ENCODE measurements at regions not wholly inside any gene's neighbourhood (a gene's known extent, or its start where the extent isn't known, plus 50 kb on each side); places are given as distances from the start of the nearest gene placed in this dataset.

DNA sequence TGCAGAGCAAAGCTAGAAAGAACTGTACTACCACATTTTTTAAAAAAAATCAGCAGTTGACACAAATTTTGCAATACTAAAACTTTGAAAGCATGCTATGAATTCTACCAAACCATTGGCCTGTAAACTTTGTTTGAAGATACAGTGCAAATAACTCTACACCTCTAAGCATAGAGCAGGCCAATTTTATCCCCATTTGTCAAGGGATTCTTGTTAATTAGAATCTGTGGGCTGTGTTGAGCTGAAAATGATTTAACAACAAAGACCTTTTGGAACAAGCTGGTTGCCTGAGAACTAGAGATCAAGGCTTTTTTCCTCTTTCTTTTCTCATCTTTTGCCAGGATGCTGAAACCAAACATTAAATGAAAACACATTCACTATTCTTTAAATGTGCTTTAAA lies 886.0 kb upstream of the CDH2 start:
- ATAC-seq (ENCODE audit: insufficient read depth, low FRiP score) (no peak), DNase-seq (no peak)
- TF ChIP-seq, protein P1, sequence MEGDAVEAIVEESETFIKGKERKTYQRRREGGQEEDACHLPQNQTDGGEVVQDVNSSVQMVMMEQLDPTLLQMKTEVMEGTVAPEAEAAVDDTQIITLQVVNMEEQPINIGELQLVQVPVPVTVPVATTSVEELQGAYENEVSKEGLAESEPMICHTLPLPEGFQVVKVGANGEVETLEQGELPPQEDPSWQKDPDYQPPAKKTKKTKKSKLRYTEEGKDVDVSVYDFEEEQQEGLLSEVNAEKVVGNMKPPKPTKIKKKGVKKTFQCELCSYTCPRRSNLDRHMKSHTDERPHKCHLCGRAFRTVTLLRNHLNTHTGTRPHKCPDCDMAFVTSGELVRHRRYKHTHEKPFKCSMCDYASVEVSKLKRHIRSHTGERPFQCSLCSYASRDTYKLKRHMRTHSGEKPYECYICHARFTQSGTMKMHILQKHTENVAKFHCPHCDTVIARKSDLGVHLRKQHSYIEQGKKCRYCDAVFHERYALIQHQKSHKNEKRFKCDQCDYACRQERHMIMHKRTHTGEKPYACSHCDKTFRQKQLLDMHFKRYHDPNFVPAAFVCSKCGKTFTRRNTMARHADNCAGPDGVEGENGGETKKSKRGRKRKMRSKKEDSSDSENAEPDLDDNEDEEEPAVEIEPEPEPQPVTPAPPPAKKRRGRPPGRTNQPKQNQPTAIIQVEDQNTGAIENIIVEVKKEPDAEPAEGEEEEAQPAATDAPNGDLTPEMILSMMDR (IDR thresholded peaks at IDR 0.05; ENCODE audit: control extremely low read depth, extremely low read depth) = no peak
- Histone ChIP-seq H3K36me3 (ENCODE audit: control insufficient read depth in 4 of 4, insufficient read depth in 4 of 4, low read length in 4 of 4) (no peaks in the 10 kb centered on the region), H3K27ac (ENCODE audit: low read depth in 1 of 2, low read length in 1 of 2) (no peak overlapping the region), H3K4me1 (ENCODE audit: control insufficient read depth in 5 of 5, insufficient read depth in 5 of 5, low read length in 5 of 5) (no peaks in the 10 kb centered on the region), H3K27me3 (ENCODE audit: control insufficient read depth in 3 of 3, insufficient read depth in 3 of 3, low read length in 2 of 3) (no peaks in the 10 kb centered on the region), H3K9ac (ENCODE audit: insufficient read depth in 1 of 2, low read length in 2 of 2) (no peak overlapping the region), H3K9me3 (ENCODE audit: control insufficient read depth in 4 of 4, insufficient read depth in 3 of 4, low read length in 3 of 4) (no peaks in the 10 kb centered on the region), H3K4me3 (no peak overlapping the region)

DNA sequence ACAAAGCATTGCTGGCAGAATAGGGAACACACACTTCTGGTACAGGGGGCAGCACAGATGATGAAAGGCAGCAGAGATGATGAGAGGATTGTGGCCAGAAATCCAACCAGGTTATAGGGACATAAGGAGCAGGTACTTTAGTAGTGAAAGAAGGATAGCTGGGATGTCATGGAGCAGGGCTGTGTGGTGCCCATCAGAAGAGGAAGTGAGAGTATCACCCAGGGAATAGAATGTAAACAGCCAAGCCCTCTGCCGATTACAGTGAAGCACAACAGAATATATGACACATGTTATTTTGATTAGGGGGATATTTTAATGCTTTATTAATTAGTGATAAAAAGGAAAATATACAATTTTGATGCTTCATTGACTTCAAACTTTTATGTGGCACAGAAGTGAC lies 883.4 kb upstream of the CDH2 start:
- no peak overlapping the region for H3K27ac ChIP-seq (ENCODE audit: low read depth in 1 of 2, low read length in 1 of 2)
- H3K9ac ChIP-seq (ENCODE audit: insufficient read depth in 1 of 2, low read length in 2 of 2) = no peak overlapping the region
- H3K4me3 ChIP-seq = no peak overlapping the region
- H3K9me3 ChIP-seq (ENCODE audit: control insufficient read depth in 4 of 4, insufficient read depth in 3 of 4, low read length in 3 of 4) = no peaks in the 10 kb centered on the region
- no peaks in the 10 kb centered on the region for H3K36me3 ChIP-seq (ENCODE audit: control insufficient read depth in 4 of 4, insufficient read depth in 4 of 4, low read length in 4 of 4)
- TF ChIP-seq, protein P1 (IDR thresholded peaks at IDR 0.05; ENCODE audit: control extremely low read depth, extremely low read depth) = no peak
- DNase-seq = no peak
- ATAC-seq (ENCODE audit: insufficient read depth, low FRiP score) = no peak
- WGBS, 2 donors = 61 to 66% methylated on average over 1 of the region's 1 CpG
- H3K27me3 ChIP-seq (ENCODE audit: control insufficient read depth in 3 of 3, insufficient read depth in 3 of 3, low read length in 2 of 3) = no peaks in the 10 kb centered on the region
- no peaks in the 10 kb centered on the region for H3K4me1 ChIP-seq (ENCODE audit: control insufficient read depth in 5 of 5, insufficient read depth in 5 of 5, low read length in 5 of 5)

DNA sequence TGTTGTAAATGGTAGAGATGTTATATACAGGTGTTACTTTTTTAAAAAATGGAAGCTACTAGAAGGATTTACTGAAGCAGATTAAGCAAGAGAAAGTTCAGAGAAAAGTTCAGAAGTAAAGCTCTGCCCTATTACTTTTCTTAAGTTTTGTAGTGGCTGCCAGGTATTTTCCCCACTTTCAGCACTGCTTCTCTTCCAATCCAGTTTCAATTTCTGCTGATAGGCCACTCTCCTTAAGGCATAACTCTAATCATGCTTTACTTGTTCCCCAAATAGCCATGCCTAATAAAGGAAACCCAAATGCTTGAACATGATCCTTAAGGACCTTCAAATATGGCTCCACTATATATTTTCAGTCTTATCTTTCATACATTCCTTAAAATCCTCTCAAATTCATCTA lies 880.8 kb upstream of the CDH2 start:
- DNase-seq (no peak), ATAC-seq (ENCODE audit: insufficient read depth, low FRiP score) (no peak)
- H3K36me3 ChIP-seq (ENCODE audit: control insufficient read depth in 4 of 4, insufficient read depth in 4 of 4, low read length in 4 of 4) = no peaks in the 10 kb centered on the region
- TF ChIP-seq, protein P1 (IDR thresholded peaks at IDR 0.05; ENCODE audit: control extremely low read depth, extremely low read depth) = no peak
- no peaks in the 10 kb centered on the region for H3K9me3 ChIP-seq (ENCODE audit: control insufficient read depth in 4 of 4, insufficient read depth in 3 of 4, low read length in 3 of 4)
- no peaks in the 10 kb centered on the region for H3K27me3 ChIP-seq (ENCODE audit: control insufficient read depth in 3 of 3, insufficient read depth in 3 of 3, low read length in 2 of 3)
- no peak overlapping the region for H3K27ac ChIP-seq (ENCODE audit: low read depth in 1 of 2, low read length in 1 of 2)
- no peaks in the 10 kb centered on the region for H3K4me1 ChIP-seq (ENCODE audit: control insufficient read depth in 5 of 5, insufficient read depth in 5 of 5, low read length in 5 of 5)
- H3K4me3 ChIP-seq = no peak overlapping the region
- H3K9ac ChIP-seq (ENCODE audit: insufficient read depth in 1 of 2, low read length in 2 of 2) = no peak overlapping the region

DNA sequence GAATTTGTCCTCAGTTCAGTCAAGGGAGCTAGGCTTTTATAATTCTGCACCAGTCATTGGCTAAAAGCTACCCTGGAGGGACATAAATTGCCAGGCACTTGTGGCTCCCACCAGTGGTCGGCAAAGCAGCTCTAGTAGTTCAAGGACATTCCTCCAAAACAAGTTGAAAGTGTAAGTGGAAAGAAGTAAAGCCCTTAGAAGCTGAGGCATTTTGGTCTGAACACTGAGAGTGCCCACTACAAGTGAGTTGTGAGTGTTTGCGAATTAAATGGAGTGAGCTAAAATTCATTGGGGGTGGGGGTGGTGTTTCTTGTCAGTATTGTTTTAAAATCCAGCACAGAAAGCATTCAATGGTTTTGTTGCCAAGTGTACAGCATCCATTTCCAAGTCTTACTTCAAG lies 879.9 kb upstream of the CDH2 start:
- no peak overlapping the region for H3K27ac ChIP-seq (ENCODE audit: low read depth in 1 of 2, low read length in 1 of 2)
- no peaks in the 10 kb centered on the region for H3K4me1 ChIP-seq (ENCODE audit: control insufficient read depth in 5 of 5, insufficient read depth in 5 of 5, low read length in 5 of 5)
- DNase-seq (peak; percentile 26 to 64 (median 39)), ATAC-seq (ENCODE audit: insufficient read depth, low FRiP score) (no peak)
- no peak overlapping the region for H3K4me3 ChIP-seq
- no peak overlapping the region for H3K9ac ChIP-seq (ENCODE audit: insufficient read depth in 1 of 2, low read length in 2 of 2)
- no peaks in the 10 kb centered on the region for H3K27me3 ChIP-seq (ENCODE audit: control insufficient read depth in 3 of 3, insufficient read depth in 3 of 3, low read length in 2 of 3)
- 58 to 86% methylated on average over 2 of the region's 2 CpGs for WGBS, 2 donors
- H3K9me3 ChIP-seq (ENCODE audit: control insufficient read depth in 4 of 4, insufficient read depth in 3 of 4, low read length in 3 of 4) = no peaks in the 10 kb centered on the region
- TF ChIP-seq, protein P1 (IDR thresholded peaks at IDR 0.05; ENCODE audit: control extremely low read depth, extremely low read depth) = no peak
- H3K36me3 ChIP-seq (ENCODE audit: control insufficient read depth in 4 of 4, insufficient read depth in 4 of 4, low read length in 4 of 4) = no peaks in the 10 kb centered on the region

Measured in lung (tissue), 11 donors.